Adrenal gland (tissue), 9 donors: ENCODE measurements at regions not wholly inside any gene's neighbourhood (a gene's known extent, or its start where the extent isn't known, plus 50 kb on each side); places are given as distances from the start of the nearest gene placed in this dataset.
A peak's percentile ranks its signal among the peaks of the same experiment; 100 is the strongest.

Source experiments
- DNase-seq, 7 donors: peaks; one replicate each; pipeline ENCODE4 v3.0.0-alpha.2; 2019 to 2020
- H3K27ac ChIP-seq, 5 donors: fragments of 200-600 bp; sonication (generic) in 4 of 5; 1 replicate in 3 of 5; 2 replicates in 2 of 5; pipeline versions ENCODE4 v1.5.1 to v1.8.0; 2016 to 2020; ENCODE audit warnings: mild to moderate bottlenecking in 1 of 5
- H3K27me3 ChIP-seq: fragments of 200-600 bp; 2 replicates; pipeline ENCODE4 v1.8.0; 2021
- H3K36me3 ChIP-seq, 2 donors: fragments of 200-600 bp; replicated peaks in 1 of 2; 1 replicate in 1 of 2; 2 replicates in 1 of 2; pipeline versions ENCODE4 v1.5.1 to v1.8.0; 2018 to 2022
- H3K4me1 ChIP-seq, 2 donors: fragments of 200-600 bp; replicated peaks in 1 of 2; 1 replicate in 1 of 2; 2 replicates in 1 of 2; pipeline versions ENCODE4 v1.5.1 to v1.8.0; 2018 to 2021
- H3K4me3 ChIP-seq, 4 donors: fragments of 200-600 bp; sonication (generic) in 3 of 4; one replicate each; pipeline ENCODE4 v1.5.1; 2016 to 2018
- H3K9me3 ChIP-seq, 3 donors: fragments of 200-600 bp; sonication (generic) in 1 of 3; replicated peaks in 1 of 3; 1 replicate in 2 of 3; 2 replicates in 1 of 3; pipeline versions ENCODE4 v1.5.1 to v1.8.0; 2016 to 2021
- POLR2A ChIP-seq, 2 donors: fragments of 450-650 bp; IDR thresholded peaks; one replicate each; pipeline ENCODE4 v1.6.1; 2017; ENCODE audit warnings: antibody characterized with exemption in 2 of 2, mild to moderate bottlenecking in 2 of 2, moderate library complexity in 1 of 2
- WGBS, 4 donors: extraction: QIAGEN DNeasy Blood & Tissue Kit in 2 of 4; methylation state at CpG; one replicate each; pipeline versions ENCODE4 v1.1.5 to v1.1.7; 2013 to 2017; 5-methylcytosine and 5-hydroxymethylcytosine counted together
- intact Hi-C, 2 donors: fragments of 100-400 bp; cut with DNase I; formaldehyde crosslinking; loops; one replicate each; pipeline versions ENCODE4 v1.14.1 to v1.15.0; 2022 to 2023
- TF ChIP-seq, protein P1 (sequence below), 6 experiments: fragments of 450-650 bp in 4 of 6; fragments of 200-600 bp in 2 of 6; sonication (generic) in 1 of 6; IDR thresholded peaks; 1 replicate in 5 of 6; 2 replicates in 1 of 6; pipeline versions ENCODE4 v1.5.1 to v1.8.0; 2016 to 2021; ENCODE audit warnings: antibody characterized with exemption in 6 of 6, mild to moderate bottlenecking in 2 of 6, moderate library complexity in 1 of 6
- donor health status: healthy with polysubstance abuse.
- donor health status: Bipolar disorder and iron deficiency.
- donor health status: DM: yes; HTN: yes; CAD: no.
- donor health status: DM: no; HTN: no; CAD: no.
- donor health status: DM: no; HTN: no; CAD: no.

DNA sequence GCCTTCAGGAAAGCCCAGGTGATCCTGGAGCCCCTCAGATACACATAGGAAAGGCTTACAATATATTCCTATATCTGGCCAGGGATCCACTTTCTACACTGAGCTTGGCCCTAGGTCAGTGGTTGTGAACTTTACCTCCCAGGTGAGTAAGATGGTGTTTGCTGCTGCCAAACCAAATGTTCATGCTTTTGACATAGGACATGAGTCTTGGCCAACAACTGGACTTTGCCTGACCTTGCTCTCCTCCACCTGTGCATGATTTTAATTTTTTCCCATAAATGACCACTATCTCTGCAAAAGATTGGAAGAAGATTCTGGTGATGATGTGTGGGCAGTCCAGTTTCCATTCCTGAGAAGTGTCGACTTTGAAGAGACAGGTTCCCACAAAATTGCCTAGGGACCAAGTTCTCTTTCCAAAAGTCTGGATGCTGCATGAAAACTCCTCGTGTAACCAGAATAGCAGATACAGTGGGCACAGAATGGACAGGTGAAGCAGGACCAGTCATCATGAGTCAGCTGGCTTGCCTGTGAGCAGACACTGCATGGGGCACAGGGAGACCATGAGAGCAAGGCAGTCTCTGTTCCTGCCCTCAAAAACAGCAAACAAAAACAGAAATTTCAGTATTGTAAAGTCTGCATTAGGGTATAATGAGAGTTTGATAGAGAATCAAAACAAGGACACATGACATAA is 226.4 kb upstream of the MON1B start:
- H3K27me3 ChIP-seq = no peaks in the 10 kb centered on the region
- no peaks in the 10 kb centered on the region for H3K36me3 ChIP-seq
- 85 to 96% (median 92%) methylated on average over 2 of the region's 2 CpGs for WGBS, 4 donors
- no peak overlapping the region for H3K4me3 ChIP-seq
- H3K27ac ChIP-seq = no peak overlapping the region
- TF ChIP-seq, protein P1, sequence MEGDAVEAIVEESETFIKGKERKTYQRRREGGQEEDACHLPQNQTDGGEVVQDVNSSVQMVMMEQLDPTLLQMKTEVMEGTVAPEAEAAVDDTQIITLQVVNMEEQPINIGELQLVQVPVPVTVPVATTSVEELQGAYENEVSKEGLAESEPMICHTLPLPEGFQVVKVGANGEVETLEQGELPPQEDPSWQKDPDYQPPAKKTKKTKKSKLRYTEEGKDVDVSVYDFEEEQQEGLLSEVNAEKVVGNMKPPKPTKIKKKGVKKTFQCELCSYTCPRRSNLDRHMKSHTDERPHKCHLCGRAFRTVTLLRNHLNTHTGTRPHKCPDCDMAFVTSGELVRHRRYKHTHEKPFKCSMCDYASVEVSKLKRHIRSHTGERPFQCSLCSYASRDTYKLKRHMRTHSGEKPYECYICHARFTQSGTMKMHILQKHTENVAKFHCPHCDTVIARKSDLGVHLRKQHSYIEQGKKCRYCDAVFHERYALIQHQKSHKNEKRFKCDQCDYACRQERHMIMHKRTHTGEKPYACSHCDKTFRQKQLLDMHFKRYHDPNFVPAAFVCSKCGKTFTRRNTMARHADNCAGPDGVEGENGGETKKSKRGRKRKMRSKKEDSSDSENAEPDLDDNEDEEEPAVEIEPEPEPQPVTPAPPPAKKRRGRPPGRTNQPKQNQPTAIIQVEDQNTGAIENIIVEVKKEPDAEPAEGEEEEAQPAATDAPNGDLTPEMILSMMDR (IDR thresholded peaks at IDR 0.05) = no peak
- no peak for TF ChIP-seq POLR2A (IDR thresholded peaks at IDR 0.05)
- intact Hi-C loops = no loop called here
- no peaks in the 10 kb centered on the region for H3K4me1 ChIP-seq
- no peak for DNase-seq
- H3K9me3 ChIP-seq = no peaks in the 10 kb centered on the region

DNA sequence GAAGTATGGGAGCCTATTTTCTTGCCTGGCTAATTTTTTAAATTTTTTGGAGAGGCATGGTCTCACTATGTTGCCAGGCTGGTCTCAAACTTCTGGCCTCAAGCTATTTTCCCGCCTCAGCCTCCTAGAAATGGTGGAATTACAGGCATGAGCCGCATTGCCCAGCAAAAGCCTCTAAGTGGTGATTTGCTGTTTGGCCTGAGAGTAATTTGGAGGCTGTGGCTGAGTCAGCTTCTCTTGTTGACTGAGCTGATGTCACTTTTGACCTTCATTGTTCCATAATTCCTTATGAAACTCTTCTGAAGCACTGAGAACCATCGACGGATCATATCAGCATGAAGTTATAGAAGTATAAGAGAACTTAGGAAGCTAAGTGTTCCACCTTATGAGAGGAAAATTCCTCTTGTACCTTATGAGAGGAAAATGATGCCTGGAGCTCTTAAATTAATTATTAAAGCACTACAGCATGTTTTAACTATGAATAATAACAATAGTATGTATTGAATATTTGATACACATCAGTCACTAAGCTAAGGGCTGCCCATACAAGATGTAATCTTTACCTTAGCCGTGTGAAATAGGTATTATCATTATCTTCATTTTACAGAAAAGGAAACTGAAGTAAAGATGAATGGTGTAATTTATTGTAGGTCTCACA is 220.8 kb upstream of the MON1B start:
- Histone ChIP-seq H3K9me3 (no peaks in the 10 kb centered on the region), H3K4me1 (peaks cover 0 to 6% of the 10 kb centered on the region in 2 donors), H3K27ac (peak overlapping the region in 1 of 5 donors; percentile 10), H3K27me3 (no peaks in the 10 kb centered on the region), H3K4me3 (no peak overlapping the region), H3K36me3 (no peaks in the 10 kb centered on the region)
- DNase-seq = peak in 6 of 7 donors; percentile 28 to 63 (median 47)
- WGBS, 4 donors = 45 to 65% (median 54%) methylated on average over 5 of the region's 5 CpGs
- intact Hi-C loops = no loop called here
- TF ChIP-seq, protein P1 (IDR thresholded peaks at IDR 0.05) = no peak
- no peak for TF ChIP-seq POLR2A (IDR thresholded peaks at IDR 0.05)

DNA sequence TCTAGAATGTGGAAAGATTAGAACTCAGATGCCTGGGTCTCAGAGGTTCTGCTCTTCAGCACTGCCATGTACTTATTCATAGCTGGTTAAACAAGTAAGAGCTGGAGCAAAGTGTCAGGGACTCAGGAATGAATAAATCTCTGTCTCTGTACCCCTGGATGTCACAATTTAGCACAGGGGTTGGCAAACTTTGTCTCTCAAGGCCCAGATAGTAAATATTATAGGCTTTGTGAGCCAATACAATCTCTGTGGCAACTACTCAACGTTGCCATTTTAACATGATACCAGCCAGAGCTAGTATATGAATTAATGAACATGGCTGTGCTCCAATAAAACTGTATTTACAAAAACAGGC is 220.3 kb upstream of the MON1B start:
- H3K36me3 ChIP-seq = no peaks in the 10 kb centered on the region
- intact Hi-C loops = no loop called here
- H3K4me1 ChIP-seq = peaks cover 0 to 6% of the 10 kb centered on the region in 2 donors
- 30 to 56% (median 39%) methylated on average over 1 of the region's 1 CpG for WGBS, 4 donors
- H3K27me3 ChIP-seq = no peaks in the 10 kb centered on the region
- no peak overlapping the region for H3K4me3 ChIP-seq
- no peak overlapping the region for H3K27ac ChIP-seq
- H3K9me3 ChIP-seq = no peaks in the 10 kb centered on the region
- no peak for TF ChIP-seq POLR2A (IDR thresholded peaks at IDR 0.05)
- TF ChIP-seq, protein P1 (IDR thresholded peaks at IDR 0.05) = no peak
- peak in 1 of 7 donors; percentile 18 for DNase-seq

DNA sequence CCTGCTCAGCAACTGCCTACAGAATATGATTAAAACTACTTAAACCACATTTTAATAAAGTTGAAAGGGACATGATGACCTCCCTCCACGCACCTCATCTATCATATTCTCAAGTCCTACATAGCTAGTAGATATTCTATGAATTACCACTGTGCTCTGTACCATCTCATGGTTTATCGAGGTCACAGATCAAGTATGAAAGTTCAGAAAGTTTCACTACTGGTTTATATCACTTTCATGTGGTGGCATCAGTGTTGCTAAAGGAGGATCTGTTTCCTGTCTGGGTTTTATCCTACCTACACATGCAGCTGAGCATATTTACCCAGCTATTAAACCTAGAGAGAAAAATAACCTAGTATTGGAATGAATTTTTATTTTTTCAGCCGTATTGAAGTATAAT is 214.9 kb upstream of the MON1B start:
- Histone ChIP-seq H3K27ac (no peak overlapping the region), H3K27me3 (no peaks in the 10 kb centered on the region), H3K4me3 (no peak overlapping the region), H3K9me3 (no peaks in the 10 kb centered on the region), H3K36me3 (no peaks in the 10 kb centered on the region), H3K4me1 (no peaks in the 10 kb centered on the region)
- 90 to 95% (median 91%) methylated on average over 3 of the region's 3 CpGs for WGBS, 4 donors
- TF ChIP-seq, protein P1 (IDR thresholded peaks at IDR 0.05) = no peak
- TF ChIP-seq POLR2A (IDR thresholded peaks at IDR 0.05) = no peak
- intact Hi-C loops = no loop called here
- DNase-seq = no peak
